ENCODE measurements at regions not wholly inside any gene's neighbourhood (a gene's known extent, or its start where the extent isn't known, plus 50 kb on each side); places are given as distances from the start of the nearest gene placed in this dataset.

DNA sequence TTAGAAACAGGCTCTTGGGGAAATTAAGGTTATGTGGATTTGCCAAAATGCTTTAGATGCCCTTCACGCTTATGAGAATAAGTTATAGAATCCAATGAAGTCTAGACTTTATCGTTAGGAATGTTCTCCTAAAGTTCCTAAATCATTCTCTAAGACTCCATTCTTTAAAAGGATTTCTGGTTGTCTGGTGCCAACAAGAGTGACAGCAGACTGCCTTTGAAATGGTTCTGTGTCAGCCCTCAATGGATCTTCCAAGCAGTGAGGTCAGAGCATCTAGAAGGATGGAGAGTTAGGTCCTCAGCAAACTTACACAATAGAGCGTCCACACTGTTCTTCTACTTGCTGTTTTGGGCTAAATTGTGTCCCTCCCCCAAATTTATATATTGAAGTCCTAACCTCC lies 473.3 kb downstream of the GATA3 start:
- DNase-seq (ENCODE audit: low read depth): no peak
- H3K4me3 ChIP-seq (ENCODE audit: control insufficient read depth, low read depth, low read length): no peak overlapping the region
- TF ChIP-seq, protein P1, sequence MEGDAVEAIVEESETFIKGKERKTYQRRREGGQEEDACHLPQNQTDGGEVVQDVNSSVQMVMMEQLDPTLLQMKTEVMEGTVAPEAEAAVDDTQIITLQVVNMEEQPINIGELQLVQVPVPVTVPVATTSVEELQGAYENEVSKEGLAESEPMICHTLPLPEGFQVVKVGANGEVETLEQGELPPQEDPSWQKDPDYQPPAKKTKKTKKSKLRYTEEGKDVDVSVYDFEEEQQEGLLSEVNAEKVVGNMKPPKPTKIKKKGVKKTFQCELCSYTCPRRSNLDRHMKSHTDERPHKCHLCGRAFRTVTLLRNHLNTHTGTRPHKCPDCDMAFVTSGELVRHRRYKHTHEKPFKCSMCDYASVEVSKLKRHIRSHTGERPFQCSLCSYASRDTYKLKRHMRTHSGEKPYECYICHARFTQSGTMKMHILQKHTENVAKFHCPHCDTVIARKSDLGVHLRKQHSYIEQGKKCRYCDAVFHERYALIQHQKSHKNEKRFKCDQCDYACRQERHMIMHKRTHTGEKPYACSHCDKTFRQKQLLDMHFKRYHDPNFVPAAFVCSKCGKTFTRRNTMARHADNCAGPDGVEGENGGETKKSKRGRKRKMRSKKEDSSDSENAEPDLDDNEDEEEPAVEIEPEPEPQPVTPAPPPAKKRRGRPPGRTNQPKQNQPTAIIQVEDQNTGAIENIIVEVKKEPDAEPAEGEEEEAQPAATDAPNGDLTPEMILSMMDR (conservative IDR thresholded peaks at IDR 0.05; ENCODE audit: control insufficient read depth, insufficient read depth, low read depth, low read length): no peak

DNA sequence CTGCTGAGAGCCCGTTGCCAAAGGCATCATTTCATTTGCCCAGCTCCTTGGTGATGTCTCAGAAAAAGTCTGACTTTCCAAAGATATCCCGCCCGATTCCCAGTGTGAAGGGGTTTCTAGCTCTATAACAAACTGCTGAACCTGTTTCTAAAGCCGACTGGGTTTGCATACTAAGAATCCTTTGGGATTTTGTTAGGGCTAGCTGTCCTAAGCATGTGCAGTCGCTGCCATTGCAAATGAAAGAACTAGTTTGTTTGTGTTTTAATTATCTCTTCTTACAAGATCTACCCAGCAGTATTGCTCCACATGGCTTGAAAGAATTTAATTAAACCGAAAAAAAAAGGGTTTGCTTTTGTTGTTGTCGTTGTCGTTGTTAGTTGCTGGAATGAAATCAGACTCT lies 476.6 kb downstream of the GATA3 start:
- no peak overlapping the region for H3K4me3 ChIP-seq (ENCODE audit: control insufficient read depth, low read depth, low read length)
- TF ChIP-seq, protein P1 (conservative IDR thresholded peaks at IDR 0.05; ENCODE audit: control insufficient read depth, insufficient read depth, low read depth, low read length): no peak
- no peak for DNase-seq (ENCODE audit: low read depth)

DNA sequence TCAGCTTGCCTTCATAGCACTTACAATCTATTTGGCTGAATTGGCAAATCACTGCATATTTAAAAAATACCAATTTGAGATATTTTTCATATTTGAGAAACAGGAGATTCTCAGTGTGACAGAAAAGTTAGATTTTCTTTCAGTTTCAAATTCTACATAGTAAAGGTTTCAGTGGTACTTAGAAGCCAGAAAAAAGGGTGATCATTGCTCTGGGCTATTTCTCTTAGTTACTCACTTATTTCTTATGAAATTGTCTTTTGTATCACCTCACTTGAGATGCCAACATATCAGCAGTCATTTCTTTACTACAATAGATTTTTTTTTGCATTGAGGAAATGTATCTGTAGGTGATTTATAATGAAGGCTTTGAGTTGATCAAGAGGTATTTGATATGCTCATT lies 478.2 kb downstream of the GATA3 start:
- TF ChIP-seq, protein P1 (conservative IDR thresholded peaks at IDR 0.05; ENCODE audit: control insufficient read depth, insufficient read depth, low read depth, low read length): no peak
- no peak for DNase-seq (ENCODE audit: low read depth)
- H3K4me3 ChIP-seq (ENCODE audit: control insufficient read depth, low read depth, low read length): no peak overlapping the region

DNA sequence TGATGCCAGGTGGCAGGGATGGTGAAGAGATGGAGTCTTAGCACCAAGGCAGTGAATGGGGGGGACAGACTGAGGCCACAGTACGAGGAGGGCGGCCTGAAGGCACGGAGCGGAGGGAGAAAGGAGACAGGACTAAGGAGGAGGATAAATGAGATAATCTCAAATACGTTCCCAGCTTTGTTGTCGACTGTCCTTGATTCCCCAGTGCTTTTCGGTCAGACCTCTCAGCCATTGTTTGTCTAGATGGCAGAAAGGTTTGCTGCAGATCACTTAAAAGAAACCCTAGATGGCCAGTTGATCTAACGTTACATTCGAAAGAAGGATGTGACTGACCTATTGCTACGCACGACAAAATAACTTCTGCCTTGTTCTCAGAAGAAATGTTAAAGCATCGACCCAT lies 479.0 kb downstream of the GATA3 start:
- no peak overlapping the region for H3K4me3 ChIP-seq (ENCODE audit: control insufficient read depth, low read depth, low read length)
- DNase-seq (ENCODE audit: low read depth): no peak
- TF ChIP-seq, protein P1 (conservative IDR thresholded peaks at IDR 0.05; ENCODE audit: control insufficient read depth, insufficient read depth, low read depth, low read length): no peak

DNA sequence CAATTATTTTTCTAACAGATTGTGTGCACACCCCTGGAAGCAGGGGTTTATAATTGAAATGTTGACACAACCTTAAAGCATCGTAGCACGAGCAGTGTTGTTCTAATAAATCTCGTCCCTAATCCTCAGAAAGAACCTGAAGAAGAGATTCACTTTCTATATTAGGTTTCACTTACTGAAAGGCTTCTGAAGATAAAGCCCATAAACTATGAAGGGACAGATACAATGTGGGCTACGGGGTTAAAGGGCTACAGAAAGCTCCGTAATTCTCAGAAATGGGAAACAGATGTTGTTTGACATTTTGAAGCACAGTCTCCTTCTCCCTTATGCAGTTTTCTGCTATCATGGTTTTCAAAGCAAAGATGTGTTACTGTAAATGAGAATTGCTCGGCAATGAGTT lies 479.6 kb downstream of the GATA3 start:
- TF ChIP-seq, protein P1 (conservative IDR thresholded peaks at IDR 0.05; ENCODE audit: control insufficient read depth, insufficient read depth, low read depth, low read length): no peak
- no peak for DNase-seq (ENCODE audit: low read depth)
- no peak overlapping the region for H3K4me3 ChIP-seq (ENCODE audit: control insufficient read depth, low read depth, low read length)

DNA sequence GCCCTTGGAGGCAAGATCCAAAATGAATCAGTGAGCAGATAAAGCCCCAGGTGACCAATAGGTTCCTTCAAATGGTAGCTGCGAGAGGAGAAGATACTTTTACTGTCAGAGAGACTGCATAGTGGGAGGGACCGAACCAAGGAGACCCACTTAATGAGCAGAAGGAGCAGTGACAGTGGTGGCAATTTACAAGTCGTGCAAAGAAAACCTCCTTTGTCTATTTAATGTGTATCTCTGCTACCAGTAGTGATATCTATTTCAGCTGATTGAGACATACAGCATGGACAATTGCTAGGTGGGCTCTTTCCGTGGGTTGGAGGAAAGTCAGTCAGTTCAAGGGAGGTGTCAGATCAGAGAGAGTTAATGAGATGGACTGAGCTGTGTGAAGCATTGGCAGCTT lies 480.4 kb downstream of the GATA3 start:
- DNase-seq (ENCODE audit: low read depth): no peak
- TF ChIP-seq, protein P1 (conservative IDR thresholded peaks at IDR 0.05; ENCODE audit: control insufficient read depth, insufficient read depth, low read depth, low read length): no peak
- H3K4me3 ChIP-seq (ENCODE audit: control insufficient read depth, low read depth, low read length): no peak overlapping the region

DNA sequence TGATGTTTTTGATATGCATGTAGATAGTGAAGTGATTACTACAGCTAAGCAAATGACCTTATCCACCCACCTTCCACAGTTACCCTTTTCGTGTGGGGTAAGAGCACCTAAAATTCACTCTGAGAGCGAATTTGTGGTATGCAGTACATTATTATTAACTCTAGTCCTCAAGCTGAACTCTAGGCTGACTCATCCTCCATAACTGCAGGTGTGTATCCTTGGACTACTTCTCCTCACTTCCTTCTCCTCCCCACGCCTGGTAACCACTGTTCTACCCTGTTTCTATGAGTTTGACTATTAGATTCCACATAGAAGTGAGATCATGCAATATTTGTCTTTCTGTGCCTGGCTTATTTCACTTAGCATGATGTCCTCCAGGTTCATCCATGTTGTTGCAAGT lies 484.6 kb downstream of the GATA3 start:
- TF ChIP-seq, protein P1 (conservative IDR thresholded peaks at IDR 0.05; ENCODE audit: control insufficient read depth, insufficient read depth, low read depth, low read length): no peak
- no peak overlapping the region for H3K4me3 ChIP-seq (ENCODE audit: control insufficient read depth, low read depth, low read length)
- no peak for DNase-seq (ENCODE audit: low read depth)
